Trophoblast cell (in vitro differentiated cells and primary cell): ENCODE measurements at regions not wholly inside any gene's neighbourhood (a gene's known extent, or its start where the extent isn't known, plus 50 kb on each side); places are given as distances from the start of the nearest gene placed in this dataset.

Experiments
- DNase-seq, 2 donors: peaks; one replicate each; pipeline ENCODE4 v3.0.0-alpha.2; 2016
- H2AFZ ChIP-seq: 2 replicates; pipeline ENCODE4 v1.6.1; 2013; ENCODE audit warnings: low read length, moderate library complexity, mild to moderate bottlenecking; ENCODE audit not compliant: insufficient read depth, poor library complexity
- H2AK5ac ChIP-seq: 2 replicates; pipeline ENCODE4 v1.6.1; 2013; ENCODE audit warnings: mild to moderate bottlenecking, low read length
- H2BK120ac ChIP-seq: 2 replicates; pipeline ENCODE4 v1.6.1; 2013; ENCODE audit warnings: low read length, mild to moderate bottlenecking, moderate library complexity; ENCODE audit not compliant: insufficient read depth, poor library complexity
- H2BK12ac ChIP-seq: 2 replicates; pipeline ENCODE4 v1.6.1; 2013; ENCODE audit warnings: mild to moderate bottlenecking, low read length, moderate library complexity
- H2BK5ac ChIP-seq: 2 replicates; pipeline ENCODE4 v1.6.1; 2013; ENCODE audit warnings: low read length, low read depth, moderate library complexity, mild to moderate bottlenecking; ENCODE audit not compliant: poor library complexity
- H3K14ac ChIP-seq: 2 replicates; pipeline ENCODE4 v1.6.1; 2013; ENCODE audit warnings: mild to moderate bottlenecking, low read length
- H3K18ac ChIP-seq: 2 replicates; pipeline ENCODE4 v1.6.1; 2013; ENCODE audit warnings: mild to moderate bottlenecking, low read length
- H3K23ac ChIP-seq: 2 replicates; pipeline ENCODE4 v1.6.1; 2013; ENCODE audit warnings: low read length
- H3K27ac ChIP-seq: 2 replicates; pipeline ENCODE4 v1.5.1; 2013; ENCODE audit warnings: low read depth, mild to moderate bottlenecking, inconsistent platforms, low read length, moderate library complexity
- H3K27me3 ChIP-seq: 2 replicates; pipeline ENCODE4 v1.6.1; 2013; ENCODE audit warnings: inconsistent platforms, mild to moderate bottlenecking, low read length, moderate library complexity; ENCODE audit not compliant: insufficient read depth
- H3K36me3 ChIP-seq, 2 experiments: 1 replicate in 1 of 2; 2 replicates in 1 of 2; pipeline ENCODE4 v1.6.1; 2013; ENCODE audit warnings: low read length in 2 of 2, mild to moderate bottlenecking in 2 of 2, moderate library complexity in 1 of 2; ENCODE audit not compliant: insufficient read depth in 2 of 2, control insufficient read depth in 1 of 2
- H3K4ac ChIP-seq: 2 replicates; pipeline ENCODE4 v1.6.1; 2013; ENCODE audit warnings: low read depth, mild to moderate bottlenecking, low read length, moderate library complexity
- H3K4me1 ChIP-seq, 2 experiments: 1 replicate in 1 of 2; 2 replicates in 1 of 2; pipeline ENCODE4 v1.6.1; 2013; ENCODE audit warnings: low read length in 2 of 2, mild to moderate bottlenecking in 2 of 2, moderate library complexity in 1 of 2; ENCODE audit not compliant: insufficient read depth in 2 of 2, control insufficient read depth in 1 of 2
- H3K4me2 ChIP-seq: 2 replicates; pipeline ENCODE4 v1.6.1; 2013; ENCODE audit warnings: inconsistent platforms, mild to moderate bottlenecking, low read length, moderate library complexity
- H3K4me3 ChIP-seq: 2 replicates; pipeline ENCODE4 v1.5.1; 2013; ENCODE audit warnings: mild to moderate bottlenecking, low read depth, low read length, inconsistent platforms
- H3K79me1 ChIP-seq: one replicate; pipeline ENCODE4 v1.6.1; 2013; ENCODE audit warnings: low read length
- H3K79me2 ChIP-seq: 2 replicates; pipeline ENCODE4 v1.6.1; 2013; ENCODE audit warnings: low read length, mild to moderate bottlenecking; ENCODE audit not compliant: control insufficient read depth, insufficient read depth, poor library complexity
- H3K9ac ChIP-seq: 2 replicates; pipeline ENCODE4 v1.6.1; 2013; ENCODE audit warnings: mild to moderate bottlenecking, low read length
- H3K9me3 ChIP-seq: 2 replicates; pipeline ENCODE4 v1.6.1; 2013; ENCODE audit warnings: low read depth, mild to moderate bottlenecking, control low read depth, inconsistent platforms, low read length; ENCODE audit not compliant: insufficient read depth
- H4K12ac ChIP-seq: 2 replicates; pipeline ENCODE4 v1.6.1; 2013; ENCODE audit warnings: low read depth, mild to moderate bottlenecking, low read length, moderate library complexity
- H4K8ac ChIP-seq: 2 replicates; pipeline ENCODE4 v1.6.1; 2013; ENCODE audit warnings: low read depth, mild to moderate bottlenecking, low read length, moderate library complexity
- H4K91ac ChIP-seq: one replicate; pipeline ENCODE4 v1.6.1; 2013; ENCODE audit warnings: low read depth, mild to moderate bottlenecking, low read length, moderate library complexity
- WGBS: extraction: QIAGEN DNeasy Blood & Tissue Kit; methylation state at CpG from one replicate; pipeline ENCODE4 v1.1.7; 2013; ENCODE audit warnings: missing lambda C conversion rate; ENCODE audit not compliant: insufficient read length, insufficient coverage; ENCODE audit errors: extremely low coverage; 5-methylcytosine and 5-hydroxymethylcytosine counted together

DNA sequence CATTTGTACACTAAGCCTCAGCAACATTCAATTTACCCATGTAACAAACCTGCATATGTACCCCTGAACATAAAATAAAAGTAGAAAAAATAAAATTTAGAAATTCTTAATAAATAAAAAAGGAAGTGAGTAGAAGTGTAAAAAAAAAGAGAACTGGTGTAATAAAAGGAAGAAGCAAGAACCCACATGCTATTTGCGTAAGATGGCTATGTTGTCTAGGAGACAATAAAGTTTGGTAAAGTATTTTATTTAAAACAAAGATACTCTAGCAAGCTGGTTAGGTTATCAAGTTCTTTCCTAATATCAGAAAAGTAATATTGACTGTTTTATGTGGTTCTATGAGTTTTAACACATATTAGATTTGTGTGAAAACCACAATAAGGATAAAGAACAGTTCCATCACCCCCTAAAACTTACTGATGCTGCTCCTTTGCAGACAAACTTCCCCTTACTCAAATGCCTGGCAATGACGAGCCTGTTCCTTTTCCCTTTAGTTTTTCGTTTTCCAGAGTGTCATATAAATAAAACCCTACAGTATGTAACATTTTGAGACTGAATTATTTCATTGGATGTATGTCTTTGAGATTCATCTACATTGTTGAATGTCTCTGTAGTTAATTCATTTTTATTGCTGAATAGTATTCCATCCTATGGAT lies 98.9 kb downstream of the TNFSF13B start:
- Histone ChIP-seq H2BK5ac (no peak overlapping the region), H3K27ac (no peak overlapping the region), H3K4me2 (no peak overlapping the region), H3K9ac (no peak overlapping the region), H3K9me3 (no peaks in the 10 kb centered on the region), H2AFZ (no peak overlapping the region), H4K12ac (no peak overlapping the region), H2BK120ac (no peak overlapping the region), H3K4me3 (no peak overlapping the region), H3K36me3 (no peaks in the 10 kb centered on the region), H4K91ac (no peak overlapping the region), H3K4ac (no peak overlapping the region), H3K18ac (no peak overlapping the region), H3K14ac (no peak overlapping the region), H3K23ac (no peak overlapping the region), H2AK5ac (no peak overlapping the region), H3K27me3 (no peaks in the 10 kb centered on the region), H3K79me2 (no peaks in the 10 kb centered on the region), H3K4me1 (no peaks in the 10 kb centered on the region), H3K79me1 (no peaks in the 10 kb centered on the region), H4K8ac (no peak overlapping the region), H2BK12ac (no peak overlapping the region)
- no peak for DNase-seq
- no CpG with 5 or more reads among the region's 3 CpGs for WGBS

DNA sequence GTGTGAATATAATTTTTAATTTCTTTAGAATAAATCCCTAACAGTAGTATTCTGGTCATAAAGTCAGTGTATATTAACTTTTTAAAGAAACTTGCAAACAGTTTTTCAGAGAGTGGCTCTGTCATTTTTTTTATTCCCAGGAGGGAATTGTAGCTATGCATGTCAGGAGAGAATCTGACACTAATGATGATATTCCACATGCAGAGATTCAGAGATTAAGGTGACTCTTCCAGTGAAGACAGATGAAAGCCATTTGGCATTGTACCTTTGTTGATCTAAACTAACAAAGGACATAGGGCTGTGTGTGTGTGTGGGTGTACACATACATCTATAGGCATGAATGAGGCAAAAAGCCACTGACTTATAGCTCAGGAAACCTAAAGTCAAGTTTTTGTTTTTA lies 99.9 kb downstream of the TNFSF13B start:
- Histone ChIP-seq H3K4me2 (no peak overlapping the region), H3K36me3 (no peaks in the 10 kb centered on the region), H4K8ac (no peak overlapping the region), H3K9ac (no peak overlapping the region), H2BK12ac (no peak overlapping the region), H3K27me3 (no peaks in the 10 kb centered on the region), H3K4me3 (no peak overlapping the region), H2AK5ac (no peak overlapping the region), H3K9me3 (no peaks in the 10 kb centered on the region), H2BK5ac (no peak overlapping the region), H3K79me1 (no peaks in the 10 kb centered on the region), H4K91ac (no peak overlapping the region), H3K4ac (no peak overlapping the region), H3K79me2 (no peaks in the 10 kb centered on the region), H3K14ac (no peak overlapping the region), H2AFZ (no peak overlapping the region), H4K12ac (no peak overlapping the region), H3K4me1 (no peaks in the 10 kb centered on the region), H3K23ac (no peak overlapping the region), H2BK120ac (no peak overlapping the region), H3K18ac (no peak overlapping the region), H3K27ac (no peak overlapping the region)
- no peak for DNase-seq

DNA sequence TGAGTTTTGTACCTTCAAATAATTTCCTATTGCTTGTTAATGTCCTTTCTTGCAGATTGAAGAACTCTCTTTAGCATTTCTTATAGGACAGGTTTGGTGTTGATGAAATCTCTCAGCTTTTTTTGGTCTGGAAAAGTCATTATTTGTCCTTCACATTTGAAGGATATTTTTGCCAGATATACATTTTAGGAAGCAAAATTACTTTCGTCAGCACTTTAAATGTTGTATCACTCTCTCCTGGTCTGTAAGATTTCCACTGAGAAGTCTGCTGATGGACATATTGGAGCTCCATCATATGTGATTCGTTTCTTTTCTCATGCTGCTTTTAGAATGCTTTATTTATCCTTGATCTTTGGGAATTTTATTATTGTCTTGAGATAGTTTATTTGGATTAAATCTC lies 105.5 kb downstream of the TNFSF13B start:
- no peak overlapping the region for H3K14ac ChIP-seq
- no peak overlapping the region for H3K4me3 ChIP-seq
- no peak overlapping the region for H3K23ac ChIP-seq
- H3K27me3 ChIP-seq, result no peaks in the 10 kb centered on the region
- peaks cover 0 to 6% of the 10 kb centered on the region in 2 experiments for H3K4me1 ChIP-seq
- WGBS, result no CpG with 5 or more reads among the region's 2 CpGs
- H4K91ac ChIP-seq, result no peak overlapping the region
- no peak overlapping the region for H2AFZ ChIP-seq
- H3K79me2 ChIP-seq, result no peaks in the 10 kb centered on the region
- H2BK5ac ChIP-seq, result no peak overlapping the region
- H3K27ac ChIP-seq, result no peak overlapping the region
- H2BK120ac ChIP-seq, result no peak overlapping the region
- no peak overlapping the region for H2AK5ac ChIP-seq
- H2BK12ac ChIP-seq, result no peak overlapping the region
- H4K8ac ChIP-seq, result no peak overlapping the region
- no peak for DNase-seq
- no peaks in the 10 kb centered on the region for H3K9me3 ChIP-seq
- H3K4me2 ChIP-seq, result no peak overlapping the region
- H3K79me1 ChIP-seq, result no peaks in the 10 kb centered on the region
- no peak overlapping the region for H3K9ac ChIP-seq
- H3K4ac ChIP-seq, result no peak overlapping the region
- H4K12ac ChIP-seq, result no peak overlapping the region
- H3K36me3 ChIP-seq, result no peaks in the 10 kb centered on the region
- no peak overlapping the region for H3K18ac ChIP-seq

GRCh38 chr13:108375772-108376171 lies 106.3 kb downstream of the TNFSF13B start:
- H2AK5ac ChIP-seq, result no peak overlapping the region
- H2BK5ac ChIP-seq, result no peak overlapping the region
- no CpG with 5 or more reads among the region's 2 CpGs for WGBS
- H3K4ac ChIP-seq, result no peak overlapping the region
- H3K9ac ChIP-seq, result no peak overlapping the region
- DNase-seq, result no peak
- no peaks in the 10 kb centered on the region for H3K9me3 ChIP-seq
- no peak overlapping the region for H2AFZ ChIP-seq
- no peak overlapping the region for H3K4me3 ChIP-seq
- no peak overlapping the region for H3K14ac ChIP-seq
- no peak overlapping the region for H3K23ac ChIP-seq
- H4K91ac ChIP-seq, result no peak overlapping the region
- no peak overlapping the region for H4K12ac ChIP-seq
- no peak overlapping the region for H4K8ac ChIP-seq
- no peak overlapping the region for H3K27ac ChIP-seq
- no peaks in the 10 kb centered on the region for H3K36me3 ChIP-seq
- H3K27me3 ChIP-seq, result no peaks in the 10 kb centered on the region
- H3K4me2 ChIP-seq, result no peak overlapping the region
- no peak overlapping the region for H3K18ac ChIP-seq
- H3K79me2 ChIP-seq, result no peaks in the 10 kb centered on the region
- H2BK120ac ChIP-seq, result no peak overlapping the region
- H3K79me1 ChIP-seq, result no peaks in the 10 kb centered on the region
- H3K4me1 ChIP-seq, result peaks cover 0 to 6% of the 10 kb centered on the region in 2 experiments
- H2BK12ac ChIP-seq, result no peak overlapping the region
